NB4 (cell line): ENCODE measurements at regions not wholly inside any gene's neighbourhood (a gene's known extent, or its start where the extent isn't known, plus 50 kb on each side); places are given as distances from the start of the nearest gene placed in this dataset.

Experiments
- MYC ChIP-seq: IDR thresholded peaks from 2 replicates; pipeline ENCODE4 v1.6.1; 2011; ENCODE audit warnings: low read depth, low read length
- POLR2A ChIP-seq: IDR thresholded peaks from 2 replicates; pipeline ENCODE4 v1.6.1; 2011; ENCODE audit warnings: mild to moderate bottlenecking; ENCODE audit not compliant: insufficient read length; ENCODE audit errors: extremely low read depth
- TF ChIP-seq, protein P1 (sequence below): IDR thresholded peaks from one replicate; pipeline ENCODE4 v1.5.1; 2012; ENCODE audit warnings: low read depth, low read length

- TF ChIP-seq, protein P1, sequence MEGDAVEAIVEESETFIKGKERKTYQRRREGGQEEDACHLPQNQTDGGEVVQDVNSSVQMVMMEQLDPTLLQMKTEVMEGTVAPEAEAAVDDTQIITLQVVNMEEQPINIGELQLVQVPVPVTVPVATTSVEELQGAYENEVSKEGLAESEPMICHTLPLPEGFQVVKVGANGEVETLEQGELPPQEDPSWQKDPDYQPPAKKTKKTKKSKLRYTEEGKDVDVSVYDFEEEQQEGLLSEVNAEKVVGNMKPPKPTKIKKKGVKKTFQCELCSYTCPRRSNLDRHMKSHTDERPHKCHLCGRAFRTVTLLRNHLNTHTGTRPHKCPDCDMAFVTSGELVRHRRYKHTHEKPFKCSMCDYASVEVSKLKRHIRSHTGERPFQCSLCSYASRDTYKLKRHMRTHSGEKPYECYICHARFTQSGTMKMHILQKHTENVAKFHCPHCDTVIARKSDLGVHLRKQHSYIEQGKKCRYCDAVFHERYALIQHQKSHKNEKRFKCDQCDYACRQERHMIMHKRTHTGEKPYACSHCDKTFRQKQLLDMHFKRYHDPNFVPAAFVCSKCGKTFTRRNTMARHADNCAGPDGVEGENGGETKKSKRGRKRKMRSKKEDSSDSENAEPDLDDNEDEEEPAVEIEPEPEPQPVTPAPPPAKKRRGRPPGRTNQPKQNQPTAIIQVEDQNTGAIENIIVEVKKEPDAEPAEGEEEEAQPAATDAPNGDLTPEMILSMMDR: no peak
- TF ChIP-seq MYC (no peak), POLR2A (no peak)
Observed at GRCh38 chr20:40589581-40589980, 99.5 kb downstream of the MAFB start.
